ENCODE measurements at regions not wholly inside any gene's neighbourhood (a gene's known extent, or its start where the extent isn't known, plus 50 kb on each side); places are given as distances from the start of the nearest gene placed in this dataset.

GRCh38 chr5:7036192-7036835 lies 323.1 kb downstream of the TENT4A start:
- no peak for DNase-seq (ENCODE audit: low read depth, low spot score)
- no peak for ATAC-seq

GRCh38 chr5:7039074-7039473 lies 325.8 kb downstream of the TENT4A start:
- in situ Hi-C loops (cut with HindIII; ENCODE audit: low pct_unique_long_range_greater_than_20kb, low sequenced_read_pairs), result no loop called here
- ChIA-PET POLR2A (no interaction called here), CTCF (no interaction called here)
- BruUV-seq (replicated peaks), result no TSS peak
- no peak for TF ChIP-seq POLR2AphosphoS5 (IDR thresholded peaks at IDR 0.05; ENCODE audit: low read depth, low read length)
- TF ChIP-seq CTCF (IDR thresholded peaks at IDR 0.05), result no peak
- no peak for TF ChIP-seq SIN3A (IDR thresholded peaks at IDR 0.05; ENCODE audit: borderline replicate concordance, insufficient read depth, low read depth, low read length)
- TF ChIP-seq, protein P1, sequence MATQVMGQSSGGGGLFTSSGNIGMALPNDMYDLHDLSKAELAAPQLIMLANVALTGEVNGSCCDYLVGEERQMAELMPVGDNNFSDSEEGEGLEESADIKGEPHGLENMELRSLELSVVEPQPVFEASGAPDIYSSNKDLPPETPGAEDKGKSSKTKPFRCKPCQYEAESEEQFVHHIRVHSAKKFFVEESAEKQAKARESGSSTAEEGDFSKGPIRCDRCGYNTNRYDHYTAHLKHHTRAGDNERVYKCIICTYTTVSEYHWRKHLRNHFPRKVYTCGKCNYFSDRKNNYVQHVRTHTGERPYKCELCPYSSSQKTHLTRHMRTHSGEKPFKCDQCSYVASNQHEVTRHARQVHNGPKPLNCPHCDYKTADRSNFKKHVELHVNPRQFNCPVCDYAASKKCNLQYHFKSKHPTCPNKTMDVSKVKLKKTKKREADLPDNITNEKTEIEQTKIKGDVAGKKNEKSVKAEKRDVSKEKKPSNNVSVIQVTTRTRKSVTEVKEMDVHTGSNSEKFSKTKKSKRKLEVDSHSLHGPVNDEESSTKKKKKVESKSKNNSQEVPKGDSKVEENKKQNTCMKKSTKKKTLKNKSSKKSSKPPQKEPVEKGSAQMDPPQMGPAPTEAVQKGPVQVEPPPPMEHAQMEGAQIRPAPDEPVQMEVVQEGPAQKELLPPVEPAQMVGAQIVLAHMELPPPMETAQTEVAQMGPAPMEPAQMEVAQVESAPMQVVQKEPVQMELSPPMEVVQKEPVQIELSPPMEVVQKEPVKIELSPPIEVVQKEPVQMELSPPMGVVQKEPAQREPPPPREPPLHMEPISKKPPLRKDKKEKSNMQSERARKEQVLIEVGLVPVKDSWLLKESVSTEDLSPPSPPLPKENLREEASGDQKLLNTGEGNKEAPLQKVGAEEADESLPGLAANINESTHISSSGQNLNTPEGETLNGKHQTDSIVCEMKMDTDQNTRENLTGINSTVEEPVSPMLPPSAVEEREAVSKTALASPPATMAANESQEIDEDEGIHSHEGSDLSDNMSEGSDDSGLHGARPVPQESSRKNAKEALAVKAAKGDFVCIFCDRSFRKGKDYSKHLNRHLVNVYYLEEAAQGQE (IDR thresholded peaks at IDR 0.05; ENCODE audit: insufficient read depth in 1 of 2, low read depth in 2 of 2, low read length in 1 of 2), result no peak
- no peak for TF ChIP-seq TCF7L2 (IDR thresholded peaks at IDR 0.05; ENCODE audit: low read depth, low read length)
- Histone ChIP-seq H3K27ac (ENCODE audit: low read length) (no peak overlapping the region), H3K4me1 (ENCODE audit: control insufficient read depth, insufficient read depth, low read length) (no peaks in the 10 kb centered on the region), H3K9me3 (ENCODE audit: control insufficient read depth, insufficient read depth, low read depth, low read length) (no peaks in the 10 kb centered on the region), H3K36me3 (ENCODE audit: control insufficient read depth, insufficient read depth, low read length) (no peaks in the 10 kb centered on the region), H3K4me3 (ENCODE audit: low read depth in 2 of 2, low read length in 2 of 2) (no peak overlapping the region), H3K27me3 (ENCODE audit: control insufficient read depth, insufficient read depth, low read length) (no peaks in the 10 kb centered on the region)
- ATAC-seq (no peak), DNase-seq (ENCODE audit: low read depth, low spot score) (no peak)
- intact Hi-C loops (cut with micrococcal nuclease; ENCODE audit: unreplicated experiment), result no loop called here

More at GRCh38 chr5:7036192-7036835, 323.1 kb downstream of the TENT4A start:
- BruUV-seq (replicated peaks), result no TSS peak
- Histone ChIP-seq H3K27me3 (ENCODE audit: control insufficient read depth, insufficient read depth, low read length) (no peaks in the 10 kb centered on the region), H3K9me3 (ENCODE audit: control insufficient read depth, insufficient read depth, low read depth, low read length) (no peaks in the 10 kb centered on the region), H3K4me3 (ENCODE audit: low read depth in 2 of 2, low read length in 2 of 2) (no peak overlapping the region), H3K27ac (ENCODE audit: low read length) (no peak overlapping the region), H3K4me1 (ENCODE audit: control insufficient read depth, insufficient read depth, low read length) (no peaks in the 10 kb centered on the region), H3K36me3 (ENCODE audit: control insufficient read depth, insufficient read depth, low read length) (no peaks in the 10 kb centered on the region)
- in situ Hi-C loops (cut with HindIII; ENCODE audit: low pct_unique_long_range_greater_than_20kb, low sequenced_read_pairs), result no loop called here
- ChIA-PET POLR2A (no interaction called here), CTCF (no interaction called here)
- no peak for TF ChIP-seq CTCF (IDR thresholded peaks at IDR 0.05)
- TF ChIP-seq, protein P1 (IDR thresholded peaks at IDR 0.05; ENCODE audit: insufficient read depth in 1 of 2, low read depth in 2 of 2, low read length in 1 of 2), result no peak
- no peak for TF ChIP-seq TCF7L2 (IDR thresholded peaks at IDR 0.05; ENCODE audit: low read depth, low read length)
- TF ChIP-seq SIN3A (IDR thresholded peaks at IDR 0.05; ENCODE audit: borderline replicate concordance, insufficient read depth, low read depth, low read length), result no peak
- no peak for TF ChIP-seq POLR2AphosphoS5 (IDR thresholded peaks at IDR 0.05; ENCODE audit: low read depth, low read length)
- intact Hi-C loops (cut with micrococcal nuclease; ENCODE audit: unreplicated experiment), result no loop called here

Data from Panc1 (cell line).